ENCODE measurements at regions not wholly inside any gene's neighbourhood (a gene's known extent, or its start where the extent isn't known, plus 50 kb on each side); places are given as distances from the start of the nearest gene placed in this dataset.

- Histone ChIP-seq H3K56ac (ENCODE audit: extremely low read depth, insufficient read depth, low read length) (no peak overlapping the region), H2AK9ac (replicated peaks; ENCODE audit: low read depth, low read length, poor library complexity) (no peak overlapping the region), H4K5ac (ENCODE audit: low read depth, low read length) (no peak overlapping the region), H2AK5ac (ENCODE audit: low read depth, low read length) (no peak overlapping the region), H3K4ac (ENCODE audit: low read depth, low read length) (no peak overlapping the region), H2BK20ac (ENCODE audit: low read depth, low read length) (no peak overlapping the region), H2BK120ac (ENCODE audit: low read depth, low read length) (no peak overlapping the region), H3K4me1 (ENCODE audit: control insufficient read depth, insufficient read depth, low read length) (peaks cover 3% of the 10 kb centered on the region), H4K20me1 (ENCODE audit: insufficient read depth, low read length) (no peaks in the 10 kb centered on the region), H3K18ac (ENCODE audit: low read depth, low read length) (no peak overlapping the region), H3K36me3 (ENCODE audit: control insufficient read depth, insufficient read depth, low read length) (no peaks in the 10 kb centered on the region), H3K23ac (ENCODE audit: low read depth, low read length) (no peak overlapping the region), H3K14ac (replicated peaks; ENCODE audit: low read depth, low read length) (no peak overlapping the region), H3K9me3 (ENCODE audit: control insufficient read depth, insufficient read depth, low read length) (no peaks in the 10 kb centered on the region), H3K9ac (ENCODE audit: low read depth, low read length) (no peak overlapping the region), H2BK5ac (ENCODE audit: low read depth, low read length, poor library complexity, severe bottlenecking) (no peak overlapping the region), H4K8ac (ENCODE audit: low read depth in 2 of 2, low read length in 2 of 2) (no peak overlapping the region), H3K9me1 (ENCODE audit: insufficient read depth, low read length) (0 out of 2 replicates have a peak, but pooled peaks cover 3% of the 10 kb centered on the region), H3K27me3 (ENCODE audit: control insufficient read depth, insufficient read depth, low read length) (no peaks in the 10 kb centered on the region), H3K27ac (ENCODE audit: insufficient read depth, low read length) (no peak overlapping the region), H3K79me1 (ENCODE audit: low read depth in 1 of 2, low read length in 2 of 2) (no peaks in the 10 kb centered on the region), H3K4me2 (ENCODE audit: low read depth, low read length) (no peak overlapping the region), H4K91ac (ENCODE audit: insufficient read depth, low read depth, low read length) (no peak overlapping the region), H2AFZ (replicated peaks; ENCODE audit: low read length, poor library complexity) (no peak overlapping the region), H3K4me3 (ENCODE audit: insufficient read depth, low read depth, low read length) (no peak overlapping the region), H2BK15ac (ENCODE audit: low read depth, low read length) (no peak overlapping the region)
- intact Hi-C loops (cut with micrococcal nuclease) = no loop called here
- TF ChIP-seq RFX5 (IDR thresholded peaks at IDR 0.05; ENCODE audit: low read depth, low read length) = no peak
- TF ChIP-seq MAFK (IDR thresholded peaks at IDR 0.05; ENCODE audit: low read depth, low read length) = no peak
- no peak for TF ChIP-seq NFE2L2 (IDR thresholded peaks at IDR 0.05; ENCODE audit: low read depth, low read length)
- no peak for TF ChIP-seq CHD1 (IDR thresholded peaks at IDR 0.05; ENCODE audit: low read depth, low read length)
- no peak for TF ChIP-seq USF2 (IDR thresholded peaks at IDR 0.05; ENCODE audit: low read depth, low read length)
- no peak for TF ChIP-seq FOS (IDR thresholded peaks at IDR 0.05; ENCODE audit: low read depth, low read length)
- no peak for TF ChIP-seq POLR2A (IDR thresholded peaks at IDR 0.05; ENCODE audit: low read depth, low read length)
- TF ChIP-seq RCOR1 (IDR thresholded peaks at IDR 0.05; ENCODE audit: insufficient replicate concordance, low read length) = no peak
- no peak for TF ChIP-seq RAD21 (IDR thresholded peaks at IDR 0.05; ENCODE audit: low read length)
- BruUV-seq (replicated peaks) = no TSS peak
- dilution Hi-C loops (cut with HindIII; ENCODE audit: low sequenced_read_pairs, unreplicated experiment) = no loop called here
- in situ Hi-C loops (cut with MboI; ENCODE audit: low sequenced_read_pairs) = no loop called here
- ChIA-PET CTCF (no interaction called here), POLR2A (ENCODE audit: unreplicated experiment) (no interaction called here)
- ATAC-seq (ENCODE audit: low read depth) (no peak), DNase-seq (no peak)
- WGBS, 2 experiments (ENCODE audit: extremely low coverage in 2 of 2, insufficient read length in 1 of 2) = no CpG with 5 or more reads among the region's 2 CpGs
These were observed 54.4 kb upstream of the MED13L start for GRCh38 chr12:116331876-116332275.

All from IMR-90 (cell line).